NCI-H446 treated with DMSO at 0.1 percent for 48 hours (cell line): ENCODE measurements at regions not wholly inside any gene's neighbourhood (a gene's known extent, or its start where the extent isn't known, plus 50 kb on each side); places are given as distances from the start of the nearest gene placed in this dataset.
"Not testable (repeated sequence)": the region's sequence is repeated elsewhere in the genome, so short reads cannot be mapped to it uniquely, and the experiment has no call there.

Experiments
- DNase-seq: peaks from one replicate; lab custom pipeline; 2025; lab: John Stamatoyannopoulos, UW

- not testable (repeated sequence) for DNase-seq
Measured at GRCh38 chr3:177394231-177395024, 197.1 kb upstream of the TBL1XR1 start.

DNA sequence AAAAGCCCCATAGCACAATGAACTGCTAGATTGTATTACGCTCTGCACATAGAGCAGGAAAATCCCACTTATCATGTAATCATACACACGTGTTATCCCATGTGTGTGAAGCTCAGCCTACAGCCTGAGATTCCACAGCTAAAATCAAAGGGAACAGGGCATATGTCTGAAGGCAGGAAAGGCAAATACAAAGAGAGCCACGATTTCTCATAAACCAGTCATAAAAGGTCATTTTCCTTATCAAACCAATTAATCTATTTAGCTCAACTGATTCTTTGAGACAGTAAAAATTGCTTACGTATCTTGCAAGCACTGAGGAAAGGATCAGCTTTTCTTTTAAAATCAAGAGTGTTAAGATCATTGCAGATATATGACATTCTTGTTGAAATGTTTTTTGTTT, 199.5 kb upstream of the TBL1XR1 start:
- no peak for DNase-seq

GRCh38 chr3:177401375-177401774, 204.1 kb upstream of the TBL1XR1 start:
- no peak for DNase-seq

DNA sequence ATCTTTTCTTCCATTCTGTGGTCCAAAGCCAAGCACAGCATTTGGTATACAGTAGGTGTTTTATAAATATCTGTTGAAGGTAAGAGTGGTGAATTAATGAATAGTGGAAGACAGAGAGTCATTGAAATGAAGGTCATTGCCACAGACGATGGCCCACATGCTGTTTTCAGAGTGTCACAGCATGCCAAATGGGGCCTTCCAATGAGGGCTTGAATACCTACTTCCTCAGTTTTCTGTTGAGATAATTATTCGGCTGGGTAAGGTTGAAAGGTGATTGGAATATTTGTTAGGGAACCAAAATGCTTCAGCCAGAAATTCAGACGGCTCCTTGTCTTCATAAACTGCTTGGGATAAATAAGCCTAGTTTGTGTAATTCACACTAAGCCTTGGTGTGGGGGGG, 205.3 kb upstream of the TBL1XR1 start:
- DNase-seq, result no peak

DNA sequence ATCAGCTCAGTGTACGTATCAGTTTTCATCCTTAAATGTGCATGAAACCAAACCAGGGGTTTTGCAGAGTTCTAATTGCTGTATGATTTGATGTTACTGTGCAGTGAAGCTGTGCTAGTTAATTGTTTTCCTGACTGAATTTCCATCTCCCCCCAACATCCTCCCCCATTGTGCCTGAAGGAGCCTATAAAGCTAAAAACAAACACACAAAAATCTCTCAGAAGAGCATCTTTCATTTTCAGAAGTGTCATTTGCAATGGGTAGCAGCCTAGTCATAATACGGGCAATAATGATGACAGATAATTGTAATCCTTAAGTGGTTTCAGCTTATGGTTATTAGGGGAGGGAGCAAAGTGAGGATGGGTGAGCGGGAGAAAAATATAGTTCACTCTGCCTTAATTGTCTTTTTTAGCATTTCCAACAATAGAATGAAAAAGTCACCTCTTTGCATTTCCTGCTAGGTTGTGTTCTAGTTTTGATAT, 207.9 kb upstream of the TBL1XR1 start:
- no peak for DNase-seq

DNA sequence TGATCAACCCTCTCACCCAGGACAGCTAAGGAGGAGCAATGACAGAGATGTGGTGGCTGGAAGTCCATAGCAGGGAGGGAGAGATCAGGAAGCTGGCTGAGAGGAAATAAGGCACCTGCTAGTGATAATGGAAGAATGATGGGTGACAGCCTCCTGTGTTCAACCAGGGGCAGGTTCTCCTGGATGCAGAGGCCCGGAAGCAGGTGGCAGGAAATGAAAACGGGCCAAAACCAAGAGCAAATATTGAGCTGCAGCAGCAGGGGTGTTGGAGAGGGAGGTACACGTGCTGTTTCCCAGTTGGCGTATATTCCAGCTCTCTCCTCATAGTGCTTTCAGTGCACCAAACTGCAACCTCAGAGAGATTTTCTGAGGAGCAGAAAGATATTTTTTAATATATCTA, 213.4 kb upstream of the TBL1XR1 start:
- DNase-seq, result no peak

- no peak for DNase-seq
Measured at GRCh38 chr3:177411201-177411600, 213.9 kb upstream of the TBL1XR1 start.

GRCh38 chr3:177412677-177413170, 215.4 kb upstream of the TBL1XR1 start:
- DNase-seq, result not testable (repeated sequence)

DNA sequence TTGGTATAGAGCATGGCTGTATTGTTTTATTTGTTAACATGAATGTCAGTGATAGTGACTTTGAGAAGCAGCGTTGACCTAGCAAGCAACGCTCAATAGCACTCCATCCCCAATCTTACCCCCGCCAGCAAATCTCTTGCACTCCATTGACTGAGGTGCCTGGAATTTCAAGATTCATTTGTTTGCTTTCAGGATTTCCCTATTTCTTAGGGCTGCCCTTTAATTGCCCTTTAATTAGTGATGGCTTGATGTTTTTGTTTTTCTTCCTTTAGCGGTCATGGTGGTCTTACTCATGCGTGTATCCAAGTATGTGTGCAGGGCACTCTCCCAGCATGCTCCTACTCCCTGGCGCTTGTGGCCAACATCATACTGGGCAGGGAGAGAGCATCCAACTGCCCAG, 216.8 kb upstream of the TBL1XR1 start:
- DNase-seq, result no peak

DNA sequence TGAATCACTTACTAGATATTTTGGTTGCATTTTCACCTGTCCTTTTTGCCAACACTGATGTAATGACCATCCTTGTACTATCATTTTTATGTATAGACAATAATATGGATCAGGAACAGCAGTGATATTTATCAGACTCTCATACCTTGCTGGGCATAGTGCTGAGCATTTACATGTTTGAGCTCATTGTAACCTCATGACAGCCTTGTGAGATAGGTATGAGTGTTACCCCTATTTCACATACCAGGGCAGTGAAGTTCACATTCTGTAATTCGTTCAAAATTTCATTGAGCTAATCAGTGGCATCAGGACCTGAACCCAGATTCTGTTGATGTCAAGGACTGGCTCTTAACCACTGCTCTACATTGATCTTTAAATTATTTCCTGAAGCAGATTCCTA, 221.5 kb upstream of the TBL1XR1 start:
- DNase-seq, result no peak

GRCh38 chr3:177419904-177420601, 222.8 kb upstream of the TBL1XR1 start:
- no peak for DNase-seq

GRCh38 chr3:177420651-177421480, 223.6 kb upstream of the TBL1XR1 start:
- DNase-seq, result no peak

DNA sequence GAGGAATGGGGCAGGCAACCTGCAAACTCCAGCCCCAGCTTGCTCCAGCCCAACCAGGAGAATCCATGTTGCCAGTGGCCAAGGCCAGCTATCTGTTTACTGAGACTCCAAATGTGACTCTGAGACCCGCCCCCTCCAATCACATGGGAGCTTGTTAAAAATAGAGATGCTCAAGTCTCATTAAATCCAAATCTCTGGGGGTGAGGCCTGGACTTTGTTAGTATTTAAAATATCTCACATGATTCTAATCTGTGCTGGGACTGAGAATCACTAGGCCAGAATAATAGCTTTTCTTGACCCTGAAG, 224.2 kb upstream of the TBL1XR1 start:
- no peak for DNase-seq

GRCh38 chr3:177424521-177424920, 227.2 kb upstream of the TBL1XR1 start:
- DNase-seq, result no peak

GRCh38 chr3:177425042-177425441, 227.8 kb upstream of the TBL1XR1 start:
- DNase-seq, result no peak

- DNase-seq, result no peak
Measured at GRCh38 chr3:177426106-177426877, 229.0 kb upstream of the TBL1XR1 start.

- DNase-seq, result no peak
Measured at GRCh38 chr3:177426878-177427495, 229.7 kb upstream of the TBL1XR1 start.

- no peak for DNase-seq
Measured at GRCh38 chr3:177427540-177427939, 230.3 kb upstream of the TBL1XR1 start.

- DNase-seq, result no peak
Measured at GRCh38 chr3:177429079-177429478, 231.8 kb upstream of the TBL1XR1 start.

- DNase-seq, result no peak
Measured at GRCh38 chr3:177429771-177430170, 232.5 kb upstream of the TBL1XR1 start.

- no peak for DNase-seq
Measured at GRCh38 chr3:177430653-177431052, 233.4 kb upstream of the TBL1XR1 start.
